ENCODE measurements at regions not wholly inside any gene's neighbourhood (a gene's known extent, or its start where the extent isn't known, plus 50 kb on each side); places are given as distances from the start of the nearest gene placed in this dataset.

DNA sequence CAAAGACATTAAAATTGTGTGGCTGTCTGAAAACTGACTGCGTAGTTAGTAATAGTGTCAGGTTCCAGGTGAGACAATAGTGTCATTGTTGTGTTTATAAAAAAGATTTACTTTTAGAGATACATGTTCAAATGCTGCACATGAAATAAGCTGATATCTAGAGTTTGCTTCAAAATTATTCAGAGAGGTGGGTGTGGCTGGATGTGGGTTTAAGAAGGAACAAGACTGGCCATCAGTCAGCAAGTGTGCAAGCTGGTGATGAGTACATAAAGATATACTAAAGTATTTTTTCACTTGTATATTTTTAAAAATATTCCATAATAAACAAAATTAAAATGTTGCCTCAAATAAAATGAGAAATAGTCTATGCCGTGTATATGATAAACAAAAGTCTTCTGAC is 190.6 kb downstream of the ARRDC4 start:
- ATAC-seq (no peak), DNase-seq (no peak)
- intact Hi-C loops (cut with DNase I, micrococcal nuclease): no loop called here

DNA sequence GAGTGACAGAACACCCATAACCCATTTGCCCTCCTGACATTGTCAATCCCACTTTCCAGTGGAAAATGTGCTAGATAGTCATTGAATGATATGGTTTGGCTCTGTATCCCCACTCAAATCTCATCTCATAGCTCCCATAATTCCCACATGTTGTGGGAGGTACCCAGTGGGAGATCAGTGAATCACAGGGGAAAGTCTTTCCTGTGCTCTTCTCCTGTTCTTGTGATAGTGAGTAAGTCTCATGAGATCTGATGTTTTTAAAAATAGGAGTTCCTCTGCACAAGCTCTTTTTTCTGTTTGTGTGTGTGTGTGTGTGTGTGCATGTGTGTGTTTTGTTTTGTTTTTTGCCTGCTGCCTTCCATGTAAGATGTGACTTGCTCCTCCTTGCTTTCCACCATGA is 191.7 kb downstream of the ARRDC4 start:
- no peaks in the 10 kb centered on the region for H3K9me3 ChIP-seq
- ATAC-seq (no peak), DNase-seq (no peak)
- no peaks in the 10 kb centered on the region for H3K4me1 ChIP-seq (ENCODE audit: low read depth)
- TF ChIP-seq, protein P1, sequence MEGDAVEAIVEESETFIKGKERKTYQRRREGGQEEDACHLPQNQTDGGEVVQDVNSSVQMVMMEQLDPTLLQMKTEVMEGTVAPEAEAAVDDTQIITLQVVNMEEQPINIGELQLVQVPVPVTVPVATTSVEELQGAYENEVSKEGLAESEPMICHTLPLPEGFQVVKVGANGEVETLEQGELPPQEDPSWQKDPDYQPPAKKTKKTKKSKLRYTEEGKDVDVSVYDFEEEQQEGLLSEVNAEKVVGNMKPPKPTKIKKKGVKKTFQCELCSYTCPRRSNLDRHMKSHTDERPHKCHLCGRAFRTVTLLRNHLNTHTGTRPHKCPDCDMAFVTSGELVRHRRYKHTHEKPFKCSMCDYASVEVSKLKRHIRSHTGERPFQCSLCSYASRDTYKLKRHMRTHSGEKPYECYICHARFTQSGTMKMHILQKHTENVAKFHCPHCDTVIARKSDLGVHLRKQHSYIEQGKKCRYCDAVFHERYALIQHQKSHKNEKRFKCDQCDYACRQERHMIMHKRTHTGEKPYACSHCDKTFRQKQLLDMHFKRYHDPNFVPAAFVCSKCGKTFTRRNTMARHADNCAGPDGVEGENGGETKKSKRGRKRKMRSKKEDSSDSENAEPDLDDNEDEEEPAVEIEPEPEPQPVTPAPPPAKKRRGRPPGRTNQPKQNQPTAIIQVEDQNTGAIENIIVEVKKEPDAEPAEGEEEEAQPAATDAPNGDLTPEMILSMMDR (IDR thresholded peaks at IDR 0.05): no peak
- H3K4me3 ChIP-seq: no peak overlapping the region
- no peaks in the 10 kb centered on the region for H3K36me3 ChIP-seq (ENCODE audit: low read depth)
- intact Hi-C loops (cut with DNase I, micrococcal nuclease): no loop called here

More for the DNA sequence above, 190.6 kb downstream of the ARRDC4 start:
- Histone ChIP-seq H3K9me3 (no peaks in the 10 kb centered on the region), H3K4me1 (ENCODE audit: low read depth) (no peaks in the 10 kb centered on the region), H3K4me3 (no peak overlapping the region), H3K36me3 (ENCODE audit: low read depth) (no peaks in the 10 kb centered on the region)
- TF ChIP-seq, protein P1 (IDR thresholded peaks at IDR 0.05): no peak

DNA sequence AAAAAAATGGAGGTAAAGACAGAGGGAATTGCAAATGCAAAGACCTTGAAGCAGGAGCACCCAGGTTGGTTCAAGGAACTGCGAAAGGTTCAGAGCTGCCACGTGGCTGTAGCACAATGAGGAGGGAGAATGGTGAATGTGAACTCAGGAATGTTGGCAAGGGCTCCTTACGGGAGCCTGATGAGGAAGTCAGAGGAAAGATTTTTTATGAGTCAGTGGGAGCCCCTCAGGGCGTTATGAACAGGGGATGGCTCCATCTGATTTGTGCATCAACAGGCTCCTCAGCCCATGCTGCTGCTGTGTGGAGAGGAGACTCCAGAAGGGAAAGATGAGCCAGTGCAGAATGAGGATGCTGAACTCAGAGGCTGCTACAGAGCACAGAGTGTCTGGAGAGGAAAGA is 194.4 kb downstream of the ARRDC4 start:
- Histone ChIP-seq H3K4me3 (no peak overlapping the region), H3K4me1 (ENCODE audit: low read depth) (no peaks in the 10 kb centered on the region), H3K9me3 (no peaks in the 10 kb centered on the region), H3K36me3 (ENCODE audit: low read depth) (no peaks in the 10 kb centered on the region)
- intact Hi-C loops (cut with DNase I, micrococcal nuclease): no loop called here
- TF ChIP-seq, protein P1 (IDR thresholded peaks at IDR 0.05): no peak
- ATAC-seq: no peak
- DNase-seq: no peak

DNA sequence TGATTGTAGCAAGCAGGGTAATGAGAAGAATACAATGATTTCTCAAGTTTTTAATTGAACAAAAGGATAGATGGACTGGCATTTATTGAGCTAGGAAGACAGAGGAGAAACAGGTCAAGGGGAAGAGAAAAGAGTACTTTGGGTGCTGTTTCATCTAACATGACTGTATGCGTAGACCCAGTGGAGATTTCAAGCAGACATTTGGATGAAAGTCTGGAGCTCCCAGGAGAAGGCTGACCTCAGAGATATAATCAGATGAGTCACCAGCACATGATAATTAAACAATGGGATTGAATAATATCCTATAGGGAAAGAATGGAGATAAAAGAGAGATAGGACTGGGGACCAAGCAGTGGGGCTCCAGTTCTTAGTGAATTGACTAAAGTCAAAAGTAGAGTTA is 194.9 kb downstream of the ARRDC4 start:
- Histone ChIP-seq H3K36me3 (ENCODE audit: low read depth) (no peaks in the 10 kb centered on the region), H3K4me1 (ENCODE audit: low read depth) (no peaks in the 10 kb centered on the region), H3K9me3 (no peaks in the 10 kb centered on the region), H3K4me3 (no peak overlapping the region)
- no peak for ATAC-seq
- TF ChIP-seq, protein P1 (IDR thresholded peaks at IDR 0.05): no peak
- intact Hi-C loops (cut with DNase I, micrococcal nuclease): no loop called here
- DNase-seq: no peak

DNA sequence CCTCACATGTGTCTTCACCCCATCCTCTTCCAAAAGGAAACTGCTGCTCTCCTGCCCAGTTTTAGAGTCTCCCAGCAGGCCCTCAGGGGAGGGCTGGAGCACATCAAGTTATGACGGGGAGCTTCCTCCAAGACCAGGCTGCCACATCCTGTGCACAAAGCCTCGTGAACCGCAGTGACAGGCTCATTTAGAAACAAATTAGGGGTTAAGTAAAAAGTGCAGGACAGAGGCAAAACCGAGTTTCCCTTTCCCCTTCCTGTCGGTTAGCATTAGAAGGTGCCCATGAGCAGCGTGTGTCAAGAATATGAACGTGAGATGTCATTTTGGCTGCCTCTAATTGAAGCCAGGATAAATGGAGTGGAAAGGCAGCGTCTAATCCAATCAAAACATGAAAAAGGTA is 199.7 kb downstream of the ARRDC4 start:
- DNase-seq (no peak), ATAC-seq (no peak)
- intact Hi-C loops (cut with DNase I, micrococcal nuclease): no loop called here
- Histone ChIP-seq H3K9me3 (no peaks in the 10 kb centered on the region), H3K36me3 (ENCODE audit: low read depth) (no peaks in the 10 kb centered on the region), H3K4me3 (no peak overlapping the region), H3K4me1 (ENCODE audit: low read depth) (no peaks in the 10 kb centered on the region)
- TF ChIP-seq, protein P1 (IDR thresholded peaks at IDR 0.05): no peak
